SH-SY5Y (cell line): ENCODE measurements at regions not wholly inside any gene's neighbourhood (a gene's known extent, or its start where the extent isn't known, plus 50 kb on each side); places are given as distances from the start of the nearest gene placed in this dataset.

Experiments used
- GATA2 ChIP-seq: IDR thresholded peaks from 2 replicates; pipeline ENCODE4 v1.6.1; 2011; ENCODE audit warnings: mild to moderate bottlenecking, low read depth, low read length
- GATA3 ChIP-seq: IDR thresholded peaks from 2 replicates; pipeline ENCODE4 v1.6.1; 2011; ENCODE audit warnings: low read depth, mild to moderate bottlenecking, low read length, moderate library complexity

DNA sequence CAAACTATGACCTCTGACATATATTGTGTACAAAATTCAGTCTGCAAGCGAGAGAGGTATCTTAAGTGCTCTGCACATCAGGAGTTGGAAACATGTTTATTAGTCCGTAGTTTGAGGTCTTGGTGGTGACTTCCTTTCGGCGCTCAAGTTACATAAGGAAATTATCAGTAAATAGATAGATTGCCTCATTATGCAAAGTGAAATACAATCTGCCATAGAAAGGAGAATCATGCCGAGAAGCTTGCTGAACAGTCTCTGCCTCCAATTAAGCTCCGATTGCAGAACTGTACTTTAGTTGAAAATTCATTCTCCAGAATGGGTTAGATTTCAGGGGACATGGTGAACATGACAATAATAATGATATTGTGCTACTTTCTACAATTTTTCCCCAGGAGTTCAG lies 271.8 kb downstream of the BRINP2 start:
- no peak for TF ChIP-seq GATA2
- no peak for TF ChIP-seq GATA3
